ENCODE measurements at regions not wholly inside any gene's neighbourhood (a gene's known extent, or its start where the extent isn't known, plus 50 kb on each side); places are given as distances from the start of the nearest gene placed in this dataset.

GRCh38 chr5:24331531-24331930, 313.2 kb downstream of the CDH10 start:
- Histone ChIP-seq H3K36me3 (no peaks in the 10 kb centered on the region), H3K9me3 (ENCODE audit: severe bottlenecking) (no peaks in the 10 kb centered on the region), H3K4me3 (ENCODE audit: low read depth, low read length) (no peak overlapping the region)

GRCh38 chr5:24347158-24347557, 297.6 kb downstream of the CDH10 start:
- no peak for TF ChIP-seq CTCF (IDR thresholded peaks at IDR 0.05; ENCODE audit: low read depth, low read length)
- Histone ChIP-seq H3K4me3 (ENCODE audit: low read depth, low read length) (no peak overlapping the region), H3K27me3 (ENCODE audit: insufficient read depth, low read depth, severe bottlenecking) (no peaks in the 10 kb centered on the region), H3K36me3 (no peaks in the 10 kb centered on the region), H3K27ac (no peak overlapping the region), H3K9me3 (ENCODE audit: severe bottlenecking) (no peaks in the 10 kb centered on the region)
- no peak for DNase-seq

More at GRCh38 chr5:24331531-24331930, 313.2 kb downstream of the CDH10 start:
- no peak for TF ChIP-seq CTCF (IDR thresholded peaks at IDR 0.05; ENCODE audit: low read depth, low read length)
- Histone ChIP-seq H3K27me3 (ENCODE audit: insufficient read depth, low read depth, severe bottlenecking) (no peaks in the 10 kb centered on the region), H3K27ac (no peak overlapping the region)
- no peak for DNase-seq

GRCh38 chr5:24351285-24351684, 293.5 kb downstream of the CDH10 start:
- no peak for DNase-seq
- Histone ChIP-seq H3K27me3 (ENCODE audit: insufficient read depth, low read depth, severe bottlenecking) (no peaks in the 10 kb centered on the region), H3K9me3 (ENCODE audit: severe bottlenecking) (no peaks in the 10 kb centered on the region), H3K36me3 (no peaks in the 10 kb centered on the region), H3K4me3 (ENCODE audit: low read depth, low read length) (no peak overlapping the region), H3K27ac (no peak overlapping the region)
- no peak for TF ChIP-seq CTCF (IDR thresholded peaks at IDR 0.05; ENCODE audit: low read depth, low read length)

- Histone ChIP-seq H3K36me3 (no peaks in the 10 kb centered on the region), H3K9me3 (ENCODE audit: severe bottlenecking) (no peaks in the 10 kb centered on the region), H3K27me3 (ENCODE audit: insufficient read depth, low read depth, severe bottlenecking) (no peaks in the 10 kb centered on the region), H3K4me3 (ENCODE audit: low read depth, low read length) (no peak overlapping the region), H3K27ac (no peak overlapping the region)
- no peak for TF ChIP-seq CTCF (IDR thresholded peaks at IDR 0.05; ENCODE audit: low read depth, low read length)
- DNase-seq: no peak
These were observed 291.8 kb downstream of the CDH10 start for GRCh38 chr5:24353016-24353415.

GRCh38 chr5:24353611-24354010, 291.2 kb downstream of the CDH10 start:
- no peak for TF ChIP-seq CTCF (IDR thresholded peaks at IDR 0.05; ENCODE audit: low read depth, low read length)
- Histone ChIP-seq H3K27me3 (ENCODE audit: insufficient read depth, low read depth, severe bottlenecking) (no peaks in the 10 kb centered on the region), H3K27ac (no peak overlapping the region), H3K36me3 (no peaks in the 10 kb centered on the region), H3K4me3 (ENCODE audit: low read depth, low read length) (no peak overlapping the region), H3K9me3 (ENCODE audit: severe bottlenecking) (no peaks in the 10 kb centered on the region)
- no peak for DNase-seq

GRCh38 chr5:24363789-24364481, 280.8 kb downstream of the CDH10 start:
- Histone ChIP-seq H3K9me3 (ENCODE audit: severe bottlenecking) (no peaks in the 10 kb centered on the region), H3K27me3 (ENCODE audit: insufficient read depth, low read depth, severe bottlenecking) (no peaks in the 10 kb centered on the region), H3K27ac (no peak overlapping the region), H3K36me3 (no peaks in the 10 kb centered on the region), H3K4me3 (ENCODE audit: low read depth, low read length) (no peak overlapping the region)
- DNase-seq: no peak
- TF ChIP-seq CTCF (IDR thresholded peaks at IDR 0.05; ENCODE audit: low read depth, low read length): no peak

All from WERI-Rb-1 (cell line).